NCI-H2107 treated with DMSO at 0.1 percent for 48 hours (cell line): ENCODE measurements at regions not wholly inside any gene's neighbourhood (a gene's known extent, or its start where the extent isn't known, plus 50 kb on each side); places are given as distances from the start of the nearest gene placed in this dataset.
"Not testable (repeated sequence)": the region's sequence is repeated elsewhere in the genome, so short reads cannot be mapped to it uniquely, and the experiment has no call there.

ENCODE experiments used
- DNase-seq: peaks from one replicate; lab custom pipeline; 2025; ENCODE audit not compliant: unreplicated experiment; lab: John Stamatoyannopoulos, UW

- no peak for DNase-seq
These were observed 893.4 kb downstream of the DIAPH3 start for GRCh38 chr13:59270327-59270726.

- no peak for DNase-seq
These were observed 888.6 kb downstream of the DIAPH3 start for GRCh38 chr13:59274958-59275727.

- no peak for DNase-seq
These were observed 887.3 kb downstream of the DIAPH3 start for GRCh38 chr13:59276436-59276835.

- no peak for DNase-seq
These were observed 886.6 kb downstream of the DIAPH3 start for GRCh38 chr13:59277106-59277505.

GRCh38 chr13:59279028-59279427, 884.7 kb downstream of the DIAPH3 start:
- DNase-seq = no peak

GRCh38 chr13:59279576-59279975, 884.2 kb downstream of the DIAPH3 start:
- no peak for DNase-seq

GRCh38 chr13:59280297-59280696, 883.4 kb downstream of the DIAPH3 start:
- DNase-seq = no peak

- DNase-seq = no peak
These were observed 882.3 kb downstream of the DIAPH3 start for GRCh38 chr13:59281453-59281852.

GRCh38 chr13:59292240-59292639, 871.5 kb downstream of the DIAPH3 start:
- not testable (repeated sequence) for DNase-seq

GRCh38 chr13:59299584-59299983, 864.1 kb downstream of the DIAPH3 start:
- DNase-seq = no peak

- DNase-seq = no peak
These were observed 863.2 kb downstream of the DIAPH3 start for GRCh38 chr13:59300355-59301173.

GRCh38 chr13:59301174-59301567, 862.6 kb downstream of the DIAPH3 start:
- DNase-seq = no peak

- peak; percentile 31 for DNase-seq
These were observed 860.3 kb downstream of the DIAPH3 start for GRCh38 chr13:59303433-59303832.

- no peak for DNase-seq
These were observed 859.1 kb downstream of the DIAPH3 start for GRCh38 chr13:59304596-59304995.

GRCh38 chr13:59305896-59306295, 857.8 kb downstream of the DIAPH3 start:
- no peak for DNase-seq

GRCh38 chr13:59312776-59313175, 851.0 kb downstream of the DIAPH3 start:
- DNase-seq = no peak

- peak; percentile 38 for DNase-seq
These were observed 845.3 kb downstream of the DIAPH3 start for GRCh38 chr13:59318320-59318930.

- DNase-seq = no peak
These were observed 844.5 kb downstream of the DIAPH3 start for GRCh38 chr13:59319276-59319675.

- no peak for DNase-seq
These were observed 843.7 kb downstream of the DIAPH3 start for GRCh38 chr13:59320021-59320420.

GRCh38 chr13:59324401-59324800, 839.3 kb downstream of the DIAPH3 start:
- not testable (repeated sequence) for DNase-seq

GRCh38 chr13:59326717-59327116, 837.0 kb downstream of the DIAPH3 start:
- DNase-seq = no peak

GRCh38 chr13:59330764-59331163, 833.0 kb downstream of the DIAPH3 start:
- DNase-seq = no peak
